AG04450 (cell line): ENCODE measurements at regions not wholly inside any gene's neighbourhood (a gene's known extent, or its start where the extent isn't known, plus 50 kb on each side); places are given as distances from the start of the nearest gene placed in this dataset.

Source experiments
- CTCF ChIA-PET: fragments of 300-600, 350-600 bp; formaldehyde crosslinking; extraction: SDS; loops from one replicate; lab custom pipeline; 2022; ENCODE audit warnings: antibody characterized with exemption, inconsistent platforms; lab: Charles Lee
- POLR2A ChIA-PET: fragments of 350-600 bp; formaldehyde crosslinking; extraction: SDS; loops from one replicate; lab custom pipeline; 2021; ENCODE audit warnings: antibody characterized with exemption, inconsistent platforms; lab: Yijun Ruan, JAX
- DNase-seq: peaks from one replicate; pipeline ENCODE4 v3.0.0-alpha.2; 2011; ENCODE audit warnings: low read depth, low spot score
- H3K27ac ChIP-seq: one replicate; pipeline ENCODE4 v1.5.1; 2012; ENCODE audit warnings: low read depth, low read length, control low read depth
- H3K27me3 ChIP-seq: one replicate; pipeline ENCODE4 v1.6.0; 2012; ENCODE audit warnings: low read length; ENCODE audit not compliant: control insufficient read depth, insufficient read depth
- H3K4me3 ChIP-seq: 2 replicates; pipeline ENCODE4 v1.5.1; 2011; ENCODE audit warnings: mild to moderate bottlenecking, low read depth, low read length, control low read depth
- H3K9me3 ChIP-seq: 2 replicates; pipeline ENCODE4 v1.5.1; 2012; ENCODE audit warnings: low read length; ENCODE audit not compliant: control insufficient read depth, insufficient read depth
- CTCF ChIP-seq: IDR thresholded peaks from 2 replicates; pipeline ENCODE4 v1.5.1; 2011; ENCODE audit warnings: low read depth, low read length, control low read depth, inconsistent platforms

- H3K27me3 ChIP-seq: peaks cover 12% of the 10 kb centered on the region
- DNase-seq: no peak
- CTCF ChIA-PET: no interaction called here
- POLR2A ChIA-PET: no interaction called here
- no peaks in the 10 kb centered on the region for H3K9me3 ChIP-seq
- no peak overlapping the region for H3K4me3 ChIP-seq
- H3K27ac ChIP-seq: no peak overlapping the region
- TF ChIP-seq CTCF: no peak
Observed at GRCh38 chr11:31865606-31866300, 54.6 kb upstream of the PAX6 start.

- TF ChIP-seq CTCF: no peak
- Histone ChIP-seq H3K27ac (no peak overlapping the region), H3K27me3 (peaks cover 6% of the 10 kb centered on the region), H3K9me3 (no peaks in the 10 kb centered on the region), H3K4me3 (no peak overlapping the region)
- POLR2A ChIA-PET: no interaction called here
- DNase-seq: no peak
- CTCF ChIA-PET: no interaction called here
Observed at GRCh38 chr11:31863170-31863832, 52.2 kb upstream of the PAX6 start.

- Histone ChIP-seq H3K27me3 (no peaks in the 10 kb centered on the region), H3K4me3 (no peak overlapping the region), H3K27ac (no peak overlapping the region), H3K9me3 (no peaks in the 10 kb centered on the region)
- DNase-seq: no peak
- no peak for TF ChIP-seq CTCF
- ChIA-PET POLR2A (no interaction called here), CTCF (interaction anchor here (0.8 kb wide), 1 partner anchor 10 kb away, joined by 3 read pairs; no protein-coding TSS in a partner anchor)
Observed at GRCh38 chr11:31861011-31861410, 49.9 kb upstream of the PAX6 start.
